ENCODE measurements at regions not wholly inside any gene's neighbourhood (a gene's known extent, or its start where the extent isn't known, plus 50 kb on each side); places are given as distances from the start of the nearest gene placed in this dataset.

DNA sequence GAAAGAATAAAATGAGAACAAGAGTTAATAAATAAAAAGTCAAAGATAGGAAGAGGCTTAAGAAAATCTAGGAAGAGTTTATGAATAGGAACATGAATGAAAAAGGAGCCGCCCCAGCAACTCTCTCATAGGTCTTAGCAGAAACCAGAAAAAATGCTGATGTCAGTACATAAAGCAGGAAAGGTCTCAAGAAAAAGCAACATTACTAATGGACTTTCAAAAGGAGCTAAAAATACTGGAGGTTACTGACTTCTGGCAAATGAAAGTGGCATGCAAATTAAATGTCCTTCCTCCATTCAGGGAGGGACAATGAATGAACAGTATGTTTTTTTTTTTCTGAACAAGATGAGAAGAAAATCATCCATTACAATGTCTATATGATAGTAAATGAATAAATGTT, 387.6 kb downstream of the BRINP2 start:
- CTCF ChIA-PET, result no interaction called here
- Mint-ChIP-seq H3K4me3 (no peak overlapping the region), H3K27ac (no peak overlapping the region), H3K36me3 (peaks cover 0 to 11% (median 0%) of the 10 kb centered on the region in 5 donors), H3K4me1 (no peaks in the 10 kb centered on the region), H3K27me3 (no peaks in the 10 kb centered on the region), H3K9me3 (peaks cover 3 to 59% (median 18%) of the 10 kb centered on the region in 11 donors)
- Histone ChIP-seq H3K4me3 (ENCODE audit: low read length) (no peak overlapping the region), H3K27me3 (ENCODE audit: control insufficient read depth in 2 of 2, insufficient read depth in 2 of 2, low read length in 2 of 2) (no peaks in the 10 kb centered on the region), H3K36me3 (ENCODE audit: control insufficient read depth in 2 of 3, insufficient read depth in 3 of 3, low read length in 3 of 3) (no peaks in the 10 kb centered on the region), H3K4me1 (ENCODE audit: control insufficient read depth in 2 of 2, insufficient read depth in 2 of 2, low read length in 2 of 2) (no peaks in the 10 kb centered on the region), H3K9me3 (ENCODE audit: control insufficient read depth in 2 of 3, low read length in 3 of 3) (peaks cover 0 to 6% (median 0%) of the 10 kb centered on the region in 3 experiments), H3K27ac (ENCODE audit: low read depth, low read length) (no peak overlapping the region)
- intact Hi-C loops (cut with micrococcal nuclease), result no loop called here
- DNase-seq, result no peak
- no peak for ATAC-seq
- POLR2A ChIA-PET, result no interaction called here

- Histone ChIP-seq H3K36me3 (ENCODE audit: control insufficient read depth in 2 of 3, insufficient read depth in 3 of 3, low read length in 3 of 3) (no peaks in the 10 kb centered on the region), H3K4me3 (ENCODE audit: low read length) (no peak overlapping the region), H3K9me3 (ENCODE audit: control insufficient read depth in 2 of 3, low read length in 3 of 3) (peaks cover 0 to 6% (median 0%) of the 10 kb centered on the region in 3 experiments), H3K27me3 (ENCODE audit: control insufficient read depth in 2 of 2, insufficient read depth in 2 of 2, low read length in 2 of 2) (no peaks in the 10 kb centered on the region), H3K27ac (ENCODE audit: low read depth, low read length) (no peak overlapping the region), H3K4me1 (ENCODE audit: control insufficient read depth in 2 of 2, insufficient read depth in 2 of 2, low read length in 2 of 2) (no peaks in the 10 kb centered on the region)
- H3K27me3 Mint-ChIP-seq, result no peaks in the 10 kb centered on the region
- intact Hi-C loops (cut with micrococcal nuclease), result no loop called here
- no peaks in the 10 kb centered on the region for H3K4me1 Mint-ChIP-seq
- no peak overlapping the region for H3K27ac Mint-ChIP-seq
- DNase-seq, result no peak
- H3K4me3 Mint-ChIP-seq, result no peak overlapping the region
- ATAC-seq, result no peak
- ChIA-PET CTCF (no interaction called here), POLR2A (no interaction called here)
- H3K9me3 Mint-ChIP-seq, result peaks cover 0 to 60% (median 15%) of the 10 kb centered on the region in 11 donors
- H3K36me3 Mint-ChIP-seq, result peaks cover 0 to 11% (median 0%) of the 10 kb centered on the region in 5 donors
These were observed 385.4 kb downstream of the BRINP2 start for GRCh38 chr1:177556163-177556562.

GRCh38 chr1:177547200-177547599, 376.4 kb downstream of the BRINP2 start:
- H3K27ac ChIP-seq (ENCODE audit: low read depth, low read length), result no peak overlapping the region
- H3K9me3 ChIP-seq (ENCODE audit: control insufficient read depth in 2 of 3, low read length in 3 of 3), result no peaks in the 10 kb centered on the region
- H3K4me3 ChIP-seq (ENCODE audit: low read length), result no peak overlapping the region
- H3K36me3 Mint-ChIP-seq, result no peaks in the 10 kb centered on the region
- no peaks in the 10 kb centered on the region for H3K27me3 ChIP-seq (ENCODE audit: control insufficient read depth in 2 of 2, insufficient read depth in 2 of 2, low read length in 2 of 2)
- H3K36me3 ChIP-seq (ENCODE audit: control insufficient read depth in 2 of 3, insufficient read depth in 3 of 3, low read length in 3 of 3), result no peaks in the 10 kb centered on the region
- DNase-seq (no peak), ATAC-seq (no peak)
- peaks cover 0 to 33% (median 4%) of the 10 kb centered on the region in 11 donors for H3K9me3 Mint-ChIP-seq
- no peaks in the 10 kb centered on the region for H3K4me1 ChIP-seq (ENCODE audit: control insufficient read depth in 2 of 2, insufficient read depth in 2 of 2, low read length in 2 of 2)
- H3K4me1 Mint-ChIP-seq, result no peaks in the 10 kb centered on the region
- ChIA-PET CTCF (no interaction called here), POLR2A (no interaction called here)
- intact Hi-C loops (cut with micrococcal nuclease), result no loop called here
- no peak overlapping the region for H3K4me3 Mint-ChIP-seq
- no peaks in the 10 kb centered on the region for H3K27me3 Mint-ChIP-seq
- H3K27ac Mint-ChIP-seq, result no peak overlapping the region

DNA sequence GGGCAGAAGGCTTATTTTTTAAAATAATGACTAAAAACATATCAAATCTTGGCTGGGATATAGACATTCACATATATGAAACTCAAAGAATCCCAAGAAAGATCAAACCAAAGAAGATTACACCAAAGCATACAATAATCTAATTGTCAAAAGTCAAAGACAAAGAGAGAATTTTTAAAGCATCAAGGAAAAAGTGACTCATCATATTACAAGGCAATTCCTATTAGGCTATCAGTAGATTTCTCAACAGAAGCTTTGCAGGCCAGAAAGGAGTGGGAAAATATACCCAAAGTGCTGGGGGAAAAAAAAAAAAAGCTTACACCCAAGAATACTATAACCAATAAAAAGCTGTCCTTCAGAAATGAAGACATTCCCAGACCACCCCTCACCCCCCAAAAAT, 375.6 kb downstream of the BRINP2 start:
- Mint-ChIP-seq H3K27ac (no peak overlapping the region), H3K27me3 (no peaks in the 10 kb centered on the region), H3K36me3 (no peaks in the 10 kb centered on the region), H3K4me1 (no peaks in the 10 kb centered on the region), H3K4me3 (no peak overlapping the region), H3K9me3 (peaks cover 0 to 30% (median 4%) of the 10 kb centered on the region in 11 donors)
- H3K27ac ChIP-seq (ENCODE audit: low read depth, low read length), result no peak overlapping the region
- H3K9me3 ChIP-seq (ENCODE audit: control insufficient read depth in 2 of 3, low read length in 3 of 3), result no peaks in the 10 kb centered on the region
- intact Hi-C loops (cut with micrococcal nuclease), result no loop called here
- H3K4me1 ChIP-seq (ENCODE audit: control insufficient read depth in 2 of 2, insufficient read depth in 2 of 2, low read length in 2 of 2), result no peaks in the 10 kb centered on the region
- no peak for DNase-seq
- no peaks in the 10 kb centered on the region for H3K27me3 ChIP-seq (ENCODE audit: control insufficient read depth in 2 of 2, insufficient read depth in 2 of 2, low read length in 2 of 2)
- POLR2A ChIA-PET, result no interaction called here
- CTCF ChIA-PET, result no interaction called here
- H3K36me3 ChIP-seq (ENCODE audit: control insufficient read depth in 2 of 3, insufficient read depth in 3 of 3, low read length in 3 of 3), result no peaks in the 10 kb centered on the region
- ATAC-seq, result no peak
- no peak overlapping the region for H3K4me3 ChIP-seq (ENCODE audit: low read length)

DNA sequence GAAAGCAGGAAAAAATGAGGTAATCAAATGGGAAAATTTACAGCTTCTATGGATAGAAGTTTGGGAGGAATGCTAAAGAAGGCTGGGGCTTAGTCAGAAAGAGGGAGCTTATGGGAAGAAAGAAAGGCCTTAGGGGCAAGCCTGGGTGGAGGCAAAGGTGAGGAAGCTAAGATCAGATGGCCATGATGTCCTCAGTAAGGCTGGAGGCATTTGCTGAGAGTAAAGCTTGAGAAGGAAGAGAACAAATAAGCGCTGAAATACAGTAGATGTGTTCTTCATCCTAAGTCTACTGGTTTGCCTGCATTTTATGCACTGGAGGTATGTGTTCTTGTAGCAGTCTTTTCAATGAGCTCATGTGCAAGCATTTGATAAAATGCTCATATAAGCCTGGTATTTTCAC, 355.4 kb downstream of the BRINP2 start:
- Histone ChIP-seq H3K4me3 (ENCODE audit: low read length) (no peak overlapping the region), H3K27me3 (ENCODE audit: control insufficient read depth in 2 of 2, insufficient read depth in 2 of 2, low read length in 2 of 2) (no peaks in the 10 kb centered on the region), H3K4me1 (ENCODE audit: control insufficient read depth in 2 of 2, insufficient read depth in 2 of 2, low read length in 2 of 2) (no peaks in the 10 kb centered on the region), H3K9me3 (ENCODE audit: control insufficient read depth in 2 of 3, low read length in 3 of 3) (no peaks in the 10 kb centered on the region), H3K27ac (ENCODE audit: low read depth, low read length) (no peak overlapping the region), H3K36me3 (ENCODE audit: control insufficient read depth in 2 of 3, insufficient read depth in 3 of 3, low read length in 3 of 3) (no peaks in the 10 kb centered on the region)
- H3K27me3 Mint-ChIP-seq, result no peaks in the 10 kb centered on the region
- POLR2A ChIA-PET, result no interaction called here
- H3K9me3 Mint-ChIP-seq, result peaks cover 0 to 30% (median 6%) of the 10 kb centered on the region in 11 donors
- no peaks in the 10 kb centered on the region for H3K36me3 Mint-ChIP-seq
- intact Hi-C loops (cut with micrococcal nuclease), result no loop called here
- no peak overlapping the region for H3K27ac Mint-ChIP-seq
- CTCF ChIA-PET, result no interaction called here
- DNase-seq, result no peak
- H3K4me1 Mint-ChIP-seq, result no peaks in the 10 kb centered on the region
- H3K4me3 Mint-ChIP-seq, result no peak overlapping the region
- ATAC-seq, result no peak

GRCh38 chr1:177525176-177525575, 354.4 kb downstream of the BRINP2 start:
- Mint-ChIP-seq H3K4me1 (no peaks in the 10 kb centered on the region), H3K27ac (no peak overlapping the region), H3K27me3 (no peaks in the 10 kb centered on the region), H3K4me3 (no peak overlapping the region), H3K36me3 (no peaks in the 10 kb centered on the region), H3K9me3 (peaks cover 0 to 30% (median 8%) of the 10 kb centered on the region in 11 donors)
- intact Hi-C loops (cut with micrococcal nuclease), result no loop called here
- Histone ChIP-seq H3K4me3 (ENCODE audit: low read length) (no peak overlapping the region), H3K36me3 (ENCODE audit: control insufficient read depth in 2 of 3, insufficient read depth in 3 of 3, low read length in 3 of 3) (no peaks in the 10 kb centered on the region), H3K4me1 (ENCODE audit: control insufficient read depth in 2 of 2, insufficient read depth in 2 of 2, low read length in 2 of 2) (no peaks in the 10 kb centered on the region), H3K27ac (ENCODE audit: low read depth, low read length) (no peak overlapping the region), H3K9me3 (ENCODE audit: control insufficient read depth in 2 of 3, low read length in 3 of 3) (no peaks in the 10 kb centered on the region), H3K27me3 (ENCODE audit: control insufficient read depth in 2 of 2, insufficient read depth in 2 of 2, low read length in 2 of 2) (no peaks in the 10 kb centered on the region)
- ChIA-PET CTCF (no interaction called here), POLR2A (no interaction called here)
- DNase-seq (no peak), ATAC-seq (no peak)

GRCh38 chr1:177517546-177517945, 346.8 kb downstream of the BRINP2 start:
- no peak overlapping the region for H3K27ac Mint-ChIP-seq
- no peak for ATAC-seq
- peaks cover 0 to 13% (median 5%) of the 10 kb centered on the region in 11 donors for H3K9me3 Mint-ChIP-seq

More at GRCh38 chr1:177517546-177517945, 346.8 kb downstream of the BRINP2 start:
- Histone ChIP-seq H3K9me3 (ENCODE audit: control insufficient read depth in 2 of 3, low read length in 3 of 3) (no peaks in the 10 kb centered on the region), H3K36me3 (ENCODE audit: control insufficient read depth in 2 of 3, insufficient read depth in 3 of 3, low read length in 3 of 3) (no peaks in the 10 kb centered on the region), H3K27ac (ENCODE audit: low read depth, low read length) (no peak overlapping the region), H3K4me3 (ENCODE audit: low read length) (no peak overlapping the region), H3K27me3 (ENCODE audit: control insufficient read depth in 2 of 2, insufficient read depth in 2 of 2, low read length in 2 of 2) (no peaks in the 10 kb centered on the region), H3K4me1 (ENCODE audit: control insufficient read depth in 2 of 2, insufficient read depth in 2 of 2, low read length in 2 of 2) (no peaks in the 10 kb centered on the region)
- no peaks in the 10 kb centered on the region for H3K36me3 Mint-ChIP-seq
- ChIA-PET CTCF (no interaction called here), POLR2A (no interaction called here)
- H3K27me3 Mint-ChIP-seq, result no peaks in the 10 kb centered on the region
- H3K4me3 Mint-ChIP-seq, result no peak overlapping the region
- intact Hi-C loops (cut with micrococcal nuclease), result no loop called here
- no peak for DNase-seq
- no peaks in the 10 kb centered on the region for H3K4me1 Mint-ChIP-seq

Data from naive thymus-derived CD4-positive, alpha-beta T cell (primary cell).